H1 (cell line): ENCODE measurements at regions not wholly inside any gene's neighbourhood (a gene's known extent, or its start where the extent isn't known, plus 50 kb on each side); places are given as distances from the start of the nearest gene placed in this dataset.

Experiments
- CTCF ChIA-PET: fragments of 300-600 bp; sonication (Branson Sonifier 250); formaldehyde crosslinking; loops from one replicate; lab custom pipeline; 2021; ENCODE audit not compliant: partially characterized antibody; lab: Charles Lee
- POLR2A ChIA-PET: fragments of 300-600 bp; sonication (Branson Sonifier 250); formaldehyde crosslinking; loops from one replicate; lab custom pipeline; 2021; ENCODE audit warnings: inconsistent platforms; ENCODE audit not compliant: partially characterized antibody; lab: Charles Lee
- DNase-seq, 2 experiments: peaks; one replicate each; pipeline versions ENCODE4 v3.0.0 to v3.0.0-alpha.2; 2010 to 2022; ENCODE audit warnings: low spot score in 2 of 2, low read depth in 1 of 2, mixed read lengths in 1 of 2
- FAIRE-seq: peaks from 2 replicates; lab custom pipeline; 2011; peaks lifted over from hg19 to GRCh38; lab: Jason Lieb, UNC
- H2AFZ ChIP-seq: 2 replicates; pipeline ENCODE4 v1.8.1; 2012; ENCODE audit warnings: low read length, inconsistent platforms
- H2AK5ac ChIP-seq: 2 replicates; pipeline ENCODE4 v1.6.1; 2013; ENCODE audit warnings: low read depth, low read length
- H2BK120ac ChIP-seq: replicated peaks from 2 replicates; pipeline ENCODE3; 2013; ENCODE audit warnings: low read depth, low read length, inconsistent platforms
- H2BK12ac ChIP-seq: 2 replicates; pipeline ENCODE4 v1.6.1; 2013; ENCODE audit warnings: low read depth, low read length
- H2BK15ac ChIP-seq: 2 replicates; pipeline ENCODE4 v1.6.1; 2013; ENCODE audit warnings: low read length
- H2BK20ac ChIP-seq: 2 replicates; pipeline ENCODE4 v1.6.1; 2013; ENCODE audit warnings: low read length
- H2BK5ac ChIP-seq: 2 replicates; pipeline ENCODE4 v1.6.1; 2013; ENCODE audit warnings: low read depth, low read length
- H3K14ac ChIP-seq: 2 replicates; pipeline ENCODE4 v1.6.1; 2013; ENCODE audit warnings: inconsistent platforms; ENCODE audit not compliant: insufficient read length
- H3K18ac ChIP-seq: 2 replicates; pipeline ENCODE4 v1.6.1; 2013; ENCODE audit warnings: low read length; ENCODE audit errors: extremely low read depth
- H3K23ac ChIP-seq: 2 replicates; pipeline ENCODE4 v1.6.1; 2013; ENCODE audit warnings: inconsistent platforms; ENCODE audit not compliant: insufficient read length
- H3K23me2 ChIP-seq: 2 replicates; pipeline ENCODE4 v1.6.1; 2013; ENCODE audit warnings: low read depth, low read length
- H3K27ac ChIP-seq: 2 replicates; pipeline ENCODE4 v1.6.1; 2011; ENCODE audit warnings: low read depth, low read length, inconsistent platforms
- H3K27me3 ChIP-seq, 4 experiments: replicated peaks in 1 of 4; 1 replicate in 1 of 4; 2 replicates in 3 of 4; pipeline versions ENCODE4 v1.6.1 to v1.8.1; 2011 to 2013; ENCODE audit warnings: low read length in 3 of 4, mild to moderate bottlenecking in 3 of 4, inconsistent platforms in 2 of 4, mixed read lengths in 2 of 4, moderate library complexity in 1 of 4; ENCODE audit not compliant: control insufficient read depth in 3 of 4, insufficient read depth in 3 of 4; ENCODE audit errors: extremely low read depth in 1 of 4
- H3K36me3 ChIP-seq, 4 experiments: 2 replicates each; pipeline versions ENCODE4 v1.6.1 to v1.8.1; 2011 to 2013; ENCODE audit warnings: mild to moderate bottlenecking in 4 of 4, low read length in 3 of 4, moderate library complexity in 2 of 4, control low read depth in 1 of 4, inconsistent platforms in 1 of 4; ENCODE audit not compliant: insufficient read depth in 4 of 4, control insufficient read depth in 2 of 4
- H3K4ac ChIP-seq: replicated peaks from 2 replicates; pipeline ENCODE3; 2013; ENCODE audit warnings: low read length, low read depth, mixed read lengths, inconsistent platforms; ENCODE audit not compliant: insufficient read length
- H3K4me1 ChIP-seq, 4 experiments: replicated peaks in 1 of 4; 1 replicate in 1 of 4; 2 replicates in 3 of 4; pipeline versions ENCODE4 v1.6.1 to v1.8.1; 2011 to 2013; ENCODE audit warnings: low read length in 3 of 4, inconsistent platforms in 2 of 4, mixed read lengths in 1 of 4; ENCODE audit not compliant: insufficient read depth in 4 of 4, control insufficient read depth in 3 of 4
- H3K4me2 ChIP-seq, 2 experiments: 2 replicates each; pipeline versions ENCODE4 v1.6.1 to v1.8.1; 2011 to 2013; ENCODE audit warnings: low read depth in 2 of 2, low read length in 2 of 2, control low read depth in 1 of 2, inconsistent platforms in 1 of 2, mild to moderate bottlenecking in 1 of 2; ENCODE audit not compliant: insufficient read depth in 1 of 2
- H3K4me3 ChIP-seq, 4 experiments: fragments of 200-600, 300-600 bp in 1 of 4; sonication (generic), shearing (Covaris generic), sonication (Bioruptor Twin) in 1 of 4; 2 replicates each; pipeline versions ENCODE4 v1.5.1 to v1.8.1; 2011 to 2016; ENCODE audit warnings: low read length in 4 of 4, low read depth in 3 of 4, control low read depth in 2 of 4, inconsistent platforms in 2 of 4, mild to moderate bottlenecking in 2 of 4, mixed read lengths in 1 of 4, moderate library complexity in 1 of 4; ENCODE audit not compliant: insufficient read depth in 2 of 4; ENCODE audit errors: extremely low read depth in 1 of 4
- H3K56ac ChIP-seq: replicated peaks from 2 replicates; pipeline ENCODE3; 2013; ENCODE audit warnings: low read depth, mild to moderate bottlenecking, mixed read lengths, low read length, inconsistent platforms; ENCODE audit not compliant: insufficient read length
- H3K79me1 ChIP-seq: 2 replicates; pipeline ENCODE4 v1.6.1; 2013; ENCODE audit warnings: low read depth, low read length, control low read depth
- H3K79me2 ChIP-seq, 2 experiments: 2 replicates each; pipeline versions ENCODE4 v1.6.1 to v1.8.1; 2012 to 2013; ENCODE audit warnings: low read length in 2 of 2, mild to moderate bottlenecking in 2 of 2, inconsistent platforms in 1 of 2; ENCODE audit not compliant: insufficient read depth in 2 of 2, control insufficient read depth in 1 of 2
- H3K9ac ChIP-seq, 4 experiments: replicated peaks in 1 of 4; 1 replicate in 1 of 4; 2 replicates in 3 of 4; pipeline versions ENCODE4 v1.6.1 to v1.8.1; 2011 to 2013; ENCODE audit warnings: low read depth in 3 of 4, low read length in 3 of 4, control low read depth in 2 of 4, mild to moderate bottlenecking in 2 of 4, moderate library complexity in 2 of 4, inconsistent platforms in 1 of 4; ENCODE audit errors: extremely low read depth in 1 of 4
- H3K9me3 ChIP-seq, 2 experiments: 2 replicates each; pipeline versions ENCODE4 v1.6.1 to v1.8.1; 2012 to 2013; ENCODE audit warnings: mild to moderate bottlenecking in 2 of 2, moderate library complexity in 2 of 2, control low read depth in 1 of 2, inconsistent platforms in 1 of 2, low read depth in 1 of 2, low read length in 1 of 2, mixed read lengths in 1 of 2; ENCODE audit not compliant: insufficient read depth in 2 of 2
- H4K20me1 ChIP-seq, 2 experiments: replicated peaks in 1 of 2; 2 replicates each; pipeline versions ENCODE3 to v1.8.1; 2011 to 2013; ENCODE audit warnings: inconsistent platforms in 2 of 2, low read length in 2 of 2, mild to moderate bottlenecking in 1 of 2; ENCODE audit not compliant: insufficient read depth in 2 of 2, control insufficient read depth in 1 of 2
- H4K5ac ChIP-seq: 2 replicates; pipeline ENCODE4 v1.6.1; 2013; ENCODE audit warnings: low read length, low read depth, mixed read lengths, inconsistent platforms; ENCODE audit not compliant: insufficient read length
- H4K8ac ChIP-seq: 2 replicates; pipeline ENCODE4 v1.8.0; 2013; ENCODE audit warnings: mild to moderate bottlenecking, moderate library complexity, low read length, inconsistent platforms; ENCODE audit not compliant: insufficient read depth; ENCODE audit errors: extremely low read depth
- H4K91ac ChIP-seq: replicated peaks from 2 replicates; pipeline ENCODE3; 2013; ENCODE audit warnings: low read length, mixed read lengths, inconsistent platforms; ENCODE audit not compliant: insufficient read length
- BACH1 ChIP-seq: IDR thresholded peaks from 2 replicates; pipeline ENCODE4 v1.6.1; 2012; ENCODE audit warnings: low read length, improper control_type of control experiment
- BRCA1 ChIP-seq: IDR thresholded peaks from 2 replicates; pipeline ENCODE4 v1.6.1; 2012; ENCODE audit warnings: low read depth, low read length, improper control_type of control experiment
- CBX5 ChIP-seq: fragments of 300-800, 300-1000 bp; sonication (generic); IDR thresholded peaks from 2 replicates; pipeline ENCODE4 v1.7.1; 2016; ENCODE audit warnings: antibody characterized with exemption, low read length, low read depth
- RXRA ChIP-seq: IDR thresholded peaks from 2 replicates; pipeline ENCODE4 v1.6.1; 2011; ENCODE audit warnings: low read depth, mild to moderate bottlenecking, low read length, moderate library complexity; ENCODE audit not compliant: insufficient read depth
- SIX5 ChIP-seq: IDR thresholded peaks from 2 replicates; pipeline ENCODE4 v1.6.1; 2011; ENCODE audit warnings: mild to moderate bottlenecking, low read depth, low read length
- SP2 ChIP-seq: IDR thresholded peaks from 2 replicates; pipeline ENCODE4 v1.6.1; 2012; ENCODE audit warnings: mild to moderate bottlenecking, low read length, inconsistent platforms
- SUZ12 ChIP-seq: fragments of 200-600 bp; sonication (generic); IDR thresholded peaks from 2 replicates; pipeline ENCODE4 v1.6.1; 2012; ENCODE audit warnings: mild to moderate bottlenecking, inconsistent platforms, low read length, moderate library complexity, mixed read lengths
- TCF12 ChIP-seq: IDR thresholded peaks from 2 replicates; pipeline ENCODE4 v1.6.1; 2011; ENCODE audit warnings: low read depth, mild to moderate bottlenecking, low read length
- WGBS, 2 experiments: shearing (Covaris generic) in 1 of 2; methylation state at CpG; one replicate each; pipeline versions ENCODE4 v1.1.6 to v1.1.7; 2013 to 2015; ENCODE audit warnings: low lambda C conversion rate in 2 of 2, mixed read lengths in 2 of 2, inconsistent platforms in 1 of 2, low coverage in 1 of 2, missing lambda C conversion rate in 1 of 2; ENCODE audit not compliant: insufficient replicate concordance in 2 of 2, insufficient coverage in 1 of 2, insufficient read length in 1 of 2; ENCODE audit errors: extremely low coverage in 1 of 2, missing lambda C conversion rate in 1 of 2; 5-methylcytosine and 5-hydroxymethylcytosine counted together

GRCh38 chr3:140856905-140857304 lies 84.7 kb upstream of the SLC25A36 start:
- Histone ChIP-seq H2AK5ac (no peak overlapping the region), H3K79me2 (no peaks in the 10 kb centered on the region), H2BK5ac (no peak overlapping the region), H3K23ac (no peak overlapping the region), H3K27ac (no peak overlapping the region), H2BK20ac (no peak overlapping the region), H2BK12ac (no peak overlapping the region), H2AFZ (no peak overlapping the region), H4K5ac (no peak overlapping the region), H3K56ac (no peak overlapping the region), H4K8ac (no peak overlapping the region), H3K79me1 (no peaks in the 10 kb centered on the region), H3K9ac (no peak overlapping the region; a peak in 1 of 7 replicates), H3K18ac (no peak overlapping the region), H3K14ac (no peak overlapping the region), H3K4me3 (no peak overlapping the region), H4K20me1 (no peaks in the 10 kb centered on the region), H3K27me3 (no peaks in the 10 kb centered on the region), H2BK15ac (no peak overlapping the region), H2BK120ac (no peak overlapping the region), H3K23me2 (no peaks in the 10 kb centered on the region), H3K36me3 (no peaks in the 10 kb centered on the region), H3K4me2 (no peak overlapping the region), H3K4ac (no peak overlapping the region), H3K9me3 (no peaks in the 10 kb centered on the region), H3K4me1 (peaks cover 0 to 5% (median 5%) of the 10 kb centered on the region in 4 experiments; a peak in 5 of 7 replicates), H4K91ac (no peak overlapping the region)
- ChIA-PET CTCF (interaction anchor here (1.3 kb wide), 1 partner anchor 91 kb away, joined by 3 read pairs; no protein-coding TSS in a partner anchor), POLR2A (no interaction called here)
- WGBS, 2 experiments = 94% methylated on average over 1 of the region's 1 CpG; no CpG with 5 or more reads in 1 of the 2 experiments
- FAIRE-seq (no peak), DNase-seq (no peak)
- TF ChIP-seq SUZ12 = no peak
- no peak for TF ChIP-seq SIX5
- TF ChIP-seq BRCA1 = no peak
- no peak for TF ChIP-seq BACH1
- no peak for TF ChIP-seq RXRA
- no peak for TF ChIP-seq CBX5
- TF ChIP-seq SP2 = no peak
- no peak for TF ChIP-seq TCF12
